GM19023 (cell line): ENCODE measurements at regions not wholly inside any gene's neighbourhood (a gene's known extent, or its start where the extent isn't known, plus 50 kb on each side); places are given as distances from the start of the nearest gene placed in this dataset.
"Not testable (repeated sequence)": the region's sequence is repeated elsewhere in the genome, so short reads cannot be mapped to it uniquely, and the experiment has no call there.

Source experiments
- ATAC-seq: cut with Tn5 transposase; IDR thresholded peaks from one replicate; pipeline ENCODE4 v1.9.1; 2021; ENCODE audit warnings: mild to moderate bottlenecking, moderate library complexity; ENCODE audit not compliant: unreplicated experiment

DNA sequence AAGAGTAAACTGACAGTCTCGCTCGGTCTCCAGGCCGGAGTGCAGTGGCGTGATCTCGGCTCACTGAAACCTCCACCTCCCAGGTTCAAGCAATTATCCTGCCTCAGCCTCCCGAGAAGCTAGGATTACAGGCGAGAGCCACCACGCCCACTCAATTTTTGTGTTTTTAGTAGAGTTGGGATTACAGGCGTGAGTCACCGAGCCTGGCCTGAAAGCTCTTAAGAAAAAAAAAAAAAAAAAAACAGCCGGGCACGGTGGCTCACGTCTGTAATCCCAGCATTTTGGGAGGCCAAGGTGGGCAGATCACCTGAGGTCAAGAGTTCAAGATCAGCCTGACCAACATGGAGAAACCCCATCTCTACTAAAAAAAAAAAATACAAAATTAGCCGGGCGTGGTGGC is 55.3 kb upstream of the THOC2 start:
- not testable (repeated sequence) for ATAC-seq

DNA sequence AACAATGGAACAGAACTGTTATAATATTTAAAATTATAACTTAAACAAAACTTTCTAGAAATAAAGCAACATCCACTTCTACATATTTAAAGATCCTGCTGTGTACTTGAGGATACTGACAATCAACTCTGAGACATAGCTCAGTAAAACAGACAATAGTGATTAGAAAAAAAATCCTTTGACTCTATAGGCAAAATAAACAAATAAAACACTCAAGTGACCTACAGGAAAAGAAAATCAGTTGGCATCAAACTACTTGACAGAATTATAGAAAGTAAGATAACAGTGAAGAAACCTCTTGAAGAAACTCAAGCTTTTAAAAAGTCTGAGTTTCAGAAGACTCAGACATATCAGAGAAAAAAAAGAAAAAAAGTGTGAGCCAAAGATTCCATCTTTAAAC is 55.9 kb upstream of the THOC2 start:
- no peak for ATAC-seq

DNA sequence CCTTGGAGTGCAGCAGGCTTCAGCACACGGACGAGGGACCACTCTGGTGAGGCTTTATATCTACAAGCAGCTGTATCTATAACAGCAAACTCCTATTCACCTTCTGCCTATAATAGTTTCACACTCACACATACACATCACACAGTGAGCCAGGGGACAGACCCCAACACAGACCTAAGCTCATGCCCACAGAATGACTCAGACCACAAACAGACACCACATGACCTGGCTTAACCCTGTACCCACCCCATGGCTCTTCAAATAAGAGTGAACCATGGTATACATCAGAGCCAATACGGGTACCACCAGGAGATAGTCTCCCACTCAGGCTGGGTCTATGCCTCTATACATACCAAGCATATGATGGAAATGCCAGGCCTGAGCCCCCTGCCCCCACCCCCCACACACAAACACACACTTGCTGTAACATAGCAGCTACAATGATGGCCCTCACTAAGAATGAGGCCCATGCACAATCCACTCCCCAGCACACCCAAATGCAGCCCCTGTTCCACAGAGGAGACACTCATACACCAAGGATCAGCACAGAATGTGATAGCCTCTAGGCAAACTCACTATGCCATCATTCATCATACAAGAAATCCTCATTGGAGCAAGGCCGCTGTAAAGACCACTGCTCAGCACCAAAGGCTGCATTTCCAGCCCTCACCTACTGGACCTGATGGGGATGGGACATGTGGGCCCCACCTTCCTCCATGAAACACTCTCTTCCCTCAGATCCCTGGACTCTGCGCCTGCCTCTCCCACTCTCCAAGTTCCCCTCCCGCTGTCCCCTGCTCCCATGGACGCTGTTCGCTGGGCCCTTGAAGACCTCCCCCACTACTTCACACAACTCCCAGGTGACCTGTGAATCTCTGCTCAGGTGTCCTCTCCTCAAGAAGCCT is 62.1 kb upstream of the XIAP start:
- no peak for ATAC-seq

DNA sequence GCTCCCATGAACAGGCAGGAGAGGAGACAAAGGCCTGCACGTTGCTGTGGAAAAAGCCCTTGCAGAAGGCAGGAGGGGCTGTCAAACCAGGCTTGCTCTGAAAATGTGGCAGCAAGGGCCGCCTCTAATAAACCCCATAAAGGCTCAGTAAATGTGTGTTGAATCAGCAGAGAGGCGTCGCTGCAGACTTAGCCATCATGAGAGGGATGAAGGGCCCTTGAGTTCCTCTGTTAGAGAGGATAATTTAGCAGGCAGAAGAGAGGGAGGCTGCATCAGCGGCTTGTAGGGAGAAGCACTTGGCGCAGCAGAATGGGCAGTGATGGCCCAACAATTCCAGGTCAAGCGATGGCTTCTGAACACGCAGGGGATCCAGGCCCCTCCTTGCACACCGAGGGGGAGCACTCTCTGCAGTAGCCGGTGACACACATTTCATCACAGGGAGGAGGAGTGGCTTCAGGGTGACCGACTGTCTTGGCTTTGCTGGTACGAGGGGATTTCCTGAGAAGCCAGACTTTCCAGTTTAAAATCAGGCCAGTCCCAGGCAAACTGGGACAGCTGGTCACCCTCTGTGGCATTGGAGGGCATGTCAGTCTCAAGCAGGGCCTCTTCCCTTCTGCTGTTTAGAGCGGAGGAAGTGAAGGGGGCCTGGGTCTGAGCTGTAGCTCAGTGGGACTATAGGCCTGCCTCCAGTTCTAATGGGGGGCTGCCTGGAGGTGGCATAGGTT is 61.0 kb upstream of the XIAP start:
- not testable (repeated sequence) for ATAC-seq

DNA sequence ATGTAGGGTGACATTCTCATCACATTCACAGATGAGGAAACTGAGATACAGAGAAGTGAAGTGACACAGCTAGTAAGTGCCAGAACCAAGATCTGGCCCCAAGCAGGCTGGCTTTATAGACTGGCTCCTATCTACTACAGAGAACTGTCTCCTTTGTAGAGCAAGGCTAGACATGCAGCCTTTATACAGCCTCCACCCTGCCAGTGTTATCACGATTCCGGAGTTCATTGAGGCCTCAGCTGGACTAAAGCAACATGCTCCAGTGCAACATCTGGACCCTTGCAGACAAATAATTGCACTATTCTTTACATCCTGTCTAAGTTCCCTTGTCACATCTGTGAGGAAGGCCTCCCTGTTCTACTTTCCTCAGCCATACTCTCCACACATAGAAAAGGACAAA is 58.0 kb upstream of the XIAP start:
- no peak for ATAC-seq

DNA sequence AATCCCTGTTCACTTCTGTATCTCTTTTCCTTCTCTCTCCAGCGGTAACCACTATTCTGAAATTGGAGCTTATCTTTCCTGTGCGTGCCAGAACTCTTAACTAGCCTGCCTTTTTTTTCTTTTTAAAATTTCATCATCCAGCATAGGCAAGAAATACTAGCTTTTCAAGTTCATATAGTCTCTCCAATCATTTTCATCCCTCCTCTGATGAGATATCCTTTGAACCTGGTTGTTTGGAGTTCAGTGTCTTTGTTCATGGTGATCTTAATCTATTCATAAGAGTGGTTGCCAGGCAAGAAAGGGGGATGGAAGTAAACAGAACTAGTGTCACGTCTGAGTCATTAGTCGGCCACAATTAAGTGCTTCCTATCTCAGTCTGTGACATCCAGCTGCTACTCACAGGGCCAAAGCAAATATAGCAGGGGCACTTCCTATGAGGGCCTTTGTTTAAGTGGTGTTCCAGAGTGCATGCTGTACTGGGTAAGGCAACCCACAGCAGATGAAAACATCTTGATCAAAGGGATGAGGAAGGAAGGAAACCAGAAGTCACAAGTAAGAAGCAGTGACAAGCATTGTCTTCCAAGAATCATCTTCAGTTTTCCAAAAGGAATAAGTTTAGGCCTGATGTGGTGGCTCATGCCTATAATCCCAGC is 56.4 kb upstream of the XIAP start:
- peak; percentile 30 for ATAC-seq

DNA sequence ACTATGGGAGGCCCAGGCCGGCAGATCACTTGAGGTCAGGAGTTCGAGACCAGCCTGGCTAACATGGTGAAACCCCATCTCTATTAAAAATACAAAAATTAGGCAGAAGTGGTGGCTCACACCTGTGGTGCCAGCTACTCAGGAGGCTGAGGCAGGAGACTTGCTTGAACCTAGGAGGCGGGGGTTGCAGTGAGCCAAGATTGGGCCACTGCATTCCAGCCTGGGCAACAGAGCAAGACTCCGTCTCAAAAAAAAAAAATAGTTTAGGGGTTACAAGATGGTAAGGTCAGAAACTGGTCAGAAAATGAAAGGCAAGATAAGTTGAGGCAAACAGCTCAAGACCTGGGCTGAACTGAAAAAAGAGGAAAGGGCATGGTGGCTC is 55.9 kb upstream of the XIAP start:
- ATAC-seq: not testable (repeated sequence)

DNA sequence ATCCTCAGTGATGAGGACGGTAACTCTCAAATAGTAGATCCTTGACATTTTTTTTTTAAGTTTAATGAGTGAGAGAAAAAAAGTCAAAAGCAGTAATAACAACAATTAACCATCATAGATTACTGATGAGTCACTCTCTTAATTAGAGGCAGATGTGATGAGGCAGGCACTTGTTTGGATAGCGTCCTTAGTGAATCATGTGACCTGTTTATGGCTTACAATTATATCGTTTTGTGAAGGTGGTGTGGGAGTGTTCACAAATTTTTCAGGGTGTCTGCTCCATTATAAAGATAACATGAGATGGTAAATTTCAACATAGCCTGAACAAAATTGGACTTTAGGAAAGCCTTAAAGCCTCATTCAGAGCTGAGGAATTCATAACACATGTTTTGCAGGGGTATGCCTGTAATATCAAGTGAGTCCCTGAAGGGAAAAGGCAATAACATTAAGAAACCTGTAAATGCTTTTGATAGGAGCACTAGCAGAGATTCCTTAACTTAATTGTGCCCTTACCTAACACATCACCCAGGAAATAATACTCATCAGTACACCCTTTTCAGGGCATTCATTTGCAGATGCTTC is 51.9 kb upstream of the XIAP start:
- no peak for ATAC-seq

DNA sequence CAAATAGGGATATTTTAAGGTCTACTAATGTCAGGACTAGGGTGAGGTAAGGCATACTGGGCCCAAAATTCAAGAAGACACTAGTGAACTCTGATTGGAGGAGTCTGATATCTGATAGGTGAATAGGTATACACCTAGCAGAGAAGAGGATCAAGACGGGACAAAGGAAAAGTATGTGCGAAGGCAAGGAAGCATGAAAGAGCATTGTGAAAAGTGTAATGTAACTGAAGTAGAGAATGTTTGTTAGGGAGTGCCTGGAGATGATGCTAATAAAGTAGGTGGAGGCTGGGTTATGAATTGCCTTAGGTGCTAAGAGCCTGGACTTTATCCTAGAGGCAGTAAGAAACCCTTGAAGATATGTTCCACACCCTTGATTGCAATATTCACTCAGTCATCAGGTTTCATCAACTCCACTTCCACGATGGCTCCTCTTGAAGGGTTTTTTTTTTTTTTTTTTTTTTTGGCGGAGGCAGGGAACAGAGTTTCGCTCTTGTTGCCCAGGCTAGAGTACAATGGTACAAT is 49.9 kb upstream of the XIAP start:
- ATAC-seq: no peak
